ENCODE measurements at regions not wholly inside any gene's neighbourhood (a gene's known extent, or its start where the extent isn't known, plus 50 kb on each side); places are given as distances from the start of the nearest gene placed in this dataset.
"Not testable (repeated sequence)": the region's sequence is repeated elsewhere in the genome, so short reads cannot be mapped to it uniquely, and the experiment has no call there.

DNA sequence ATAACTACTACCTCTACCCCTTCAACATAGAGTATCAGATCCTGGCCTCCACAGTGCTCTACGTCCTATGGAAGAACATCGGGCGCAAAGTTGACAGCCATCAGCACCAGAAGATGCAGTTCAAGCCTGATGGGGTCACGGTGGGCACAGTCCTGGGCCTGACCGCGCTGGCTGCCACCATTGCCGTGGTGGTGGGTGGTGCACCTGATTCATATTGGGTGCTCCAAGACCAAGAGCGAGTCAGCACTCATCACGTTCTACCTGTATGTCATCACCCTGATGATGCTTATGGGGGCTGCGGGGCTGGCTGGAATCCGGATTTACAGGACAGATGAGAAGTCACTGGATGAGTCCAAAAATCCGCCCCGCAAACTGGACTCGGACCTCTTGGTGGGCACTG, 846.4 kb downstream of the RPIA start:
- DNase-seq = not testable (repeated sequence)

DNA sequence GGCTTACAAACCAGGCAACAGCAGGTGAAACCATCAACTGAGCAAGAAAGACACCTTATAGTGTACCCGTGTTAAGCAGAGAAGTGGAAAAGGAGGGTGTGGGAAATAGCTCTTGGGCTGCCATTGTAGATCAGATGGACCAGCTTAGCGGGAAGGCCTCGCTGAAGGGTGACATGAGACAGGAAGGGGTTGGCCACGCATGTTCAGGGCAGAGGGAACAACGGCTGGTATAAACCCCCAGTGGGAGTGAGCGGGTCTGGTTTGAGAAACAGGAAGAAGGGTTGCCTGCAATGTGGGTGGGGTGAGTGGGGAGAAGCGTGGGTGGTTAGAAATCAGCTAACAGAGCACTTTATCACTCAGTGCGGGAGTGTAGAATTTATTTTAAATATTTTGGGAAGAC, 852.6 kb downstream of the RPIA start:
- DNase-seq = not testable (repeated sequence)

DNA sequence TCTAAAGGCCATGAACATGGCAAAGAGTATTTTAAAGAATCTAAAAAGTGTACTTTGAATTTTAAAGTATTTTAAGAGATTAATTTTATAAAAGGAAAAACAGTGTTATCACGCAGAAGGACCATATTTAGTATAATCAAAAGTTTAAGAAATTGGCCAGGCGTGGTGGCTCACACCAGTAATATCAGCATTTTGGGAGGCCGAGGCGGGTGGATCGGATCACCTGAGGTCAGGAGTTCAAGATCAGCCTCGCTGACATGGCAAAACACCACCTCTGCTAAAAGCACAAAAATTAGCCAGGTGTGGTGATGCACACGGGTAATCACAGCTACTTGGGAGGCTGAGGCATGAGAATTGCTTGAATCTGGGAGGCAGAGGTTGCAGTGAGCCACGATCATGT, 887.7 kb downstream of the RPIA start:
- DNase-seq = not testable (repeated sequence)

DNA sequence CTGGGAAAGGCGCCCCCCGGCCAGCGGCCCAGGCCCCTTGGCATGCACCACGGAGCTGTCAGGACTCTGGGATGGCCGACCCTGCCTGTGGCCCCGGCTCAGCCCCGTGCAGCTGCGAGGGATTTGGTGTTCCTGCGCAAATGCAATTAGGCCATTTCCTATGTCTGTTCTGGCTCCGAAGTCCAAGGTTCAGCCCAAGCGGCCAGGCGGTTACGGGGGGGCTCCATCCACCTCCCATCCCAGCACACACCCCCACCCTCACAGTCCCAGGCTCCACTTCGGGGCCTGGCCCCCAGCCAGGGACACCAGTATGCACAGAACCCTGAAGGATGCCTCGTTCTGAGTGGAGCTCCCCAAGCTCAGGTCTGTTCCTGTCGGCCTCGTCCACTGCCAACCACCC, 891.3 kb downstream of the RPIA start:
- DNase-seq = not testable (repeated sequence)

DNA sequence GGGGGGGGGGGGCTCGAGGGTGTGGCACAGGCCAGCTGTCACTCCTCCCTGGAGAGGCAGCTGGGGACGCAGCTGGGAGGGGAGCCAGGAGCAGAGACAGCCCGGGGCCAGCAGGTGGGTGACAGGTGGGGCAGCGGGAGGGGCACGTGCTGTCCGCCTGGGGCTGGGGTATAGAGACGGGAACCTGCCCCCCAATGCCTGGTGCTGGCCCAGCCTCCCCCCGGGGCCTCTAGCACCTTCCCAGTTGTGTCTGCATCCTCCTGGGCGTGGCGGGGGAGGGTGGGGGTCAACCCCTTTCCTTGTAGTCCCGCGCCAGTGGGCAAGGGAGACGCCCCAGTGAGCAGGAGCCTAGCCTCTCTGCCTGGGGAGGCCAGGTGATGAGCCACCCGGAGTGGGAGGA, 892.6 kb downstream of the RPIA start:
- not testable (repeated sequence) for DNase-seq

DNA sequence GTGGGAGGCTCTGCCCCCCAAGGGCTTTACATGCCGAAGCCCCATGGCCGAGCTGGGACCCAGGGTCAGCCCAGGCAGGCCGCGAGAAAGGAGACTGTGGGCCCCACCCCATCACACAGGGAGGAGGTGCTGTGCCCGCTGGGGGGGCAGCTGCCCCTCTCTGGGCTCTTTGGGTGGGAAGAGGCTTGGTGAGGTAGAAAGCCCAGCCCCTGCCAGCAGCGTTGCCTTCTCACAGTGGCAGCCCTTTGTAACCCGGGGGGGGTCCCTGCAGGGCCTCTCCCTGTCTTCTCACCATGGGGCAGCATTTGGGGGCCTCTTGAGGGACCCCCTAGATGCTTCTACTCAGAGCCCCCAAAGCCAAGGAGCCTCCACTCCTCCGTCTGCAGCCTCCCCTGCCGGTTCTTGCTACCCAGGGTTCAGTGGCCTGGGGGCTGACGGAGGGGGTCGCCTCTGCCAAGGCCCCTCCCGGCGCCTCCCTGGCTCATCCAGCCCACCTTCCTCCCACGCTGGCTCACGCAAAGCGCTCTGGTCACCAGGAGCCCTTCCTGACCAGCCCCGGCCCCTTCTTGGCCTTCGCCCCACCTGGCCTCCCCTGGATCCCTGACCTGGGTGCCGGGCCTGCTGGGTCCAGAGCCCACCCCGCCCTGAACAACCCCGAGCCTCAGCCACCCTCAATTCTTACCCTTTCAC, 893.5 kb downstream of the RPIA start:
- DNase-seq = not testable (repeated sequence)

DNA sequence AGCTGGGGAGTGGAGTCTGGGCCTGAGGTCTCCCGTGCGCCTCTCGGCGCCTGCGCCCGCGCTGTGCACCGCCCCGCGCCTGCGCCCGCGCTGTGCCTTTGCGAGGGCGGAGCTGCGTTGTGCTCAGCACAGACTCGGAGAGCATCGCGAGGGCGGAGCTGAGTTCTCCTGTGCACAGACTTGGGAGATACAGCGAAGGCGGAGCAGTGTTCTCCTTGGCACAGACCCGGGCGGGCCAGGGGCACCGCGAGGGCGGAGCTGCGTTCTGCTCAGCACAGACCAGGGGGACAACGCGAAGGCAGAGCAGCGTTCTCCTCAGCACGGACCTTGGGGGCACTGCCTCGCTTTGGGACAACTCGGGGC, 894.1 kb downstream of the RPIA start:
- peak; percentile 8 for DNase-seq

DNA sequence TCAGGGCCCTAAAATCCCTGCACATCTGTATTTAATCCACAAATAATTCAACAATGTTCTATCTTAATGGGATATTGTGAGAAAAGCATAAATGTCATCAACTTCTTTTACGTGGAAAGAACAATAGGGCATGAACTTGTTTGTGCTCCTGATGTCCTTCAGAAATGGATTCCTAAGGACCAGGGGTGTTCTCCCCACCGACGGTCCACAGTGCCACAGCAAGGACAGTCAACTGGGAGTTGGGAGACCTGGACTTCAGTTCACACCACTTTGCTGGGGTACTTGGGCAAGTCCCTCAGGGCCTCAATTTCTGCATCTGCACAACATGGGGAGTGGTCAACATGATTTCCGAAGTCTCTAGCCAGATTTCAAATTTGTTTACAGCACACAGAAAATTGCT, 908.4 kb downstream of the RPIA start:
- DNase-seq = not testable (repeated sequence)

DNA sequence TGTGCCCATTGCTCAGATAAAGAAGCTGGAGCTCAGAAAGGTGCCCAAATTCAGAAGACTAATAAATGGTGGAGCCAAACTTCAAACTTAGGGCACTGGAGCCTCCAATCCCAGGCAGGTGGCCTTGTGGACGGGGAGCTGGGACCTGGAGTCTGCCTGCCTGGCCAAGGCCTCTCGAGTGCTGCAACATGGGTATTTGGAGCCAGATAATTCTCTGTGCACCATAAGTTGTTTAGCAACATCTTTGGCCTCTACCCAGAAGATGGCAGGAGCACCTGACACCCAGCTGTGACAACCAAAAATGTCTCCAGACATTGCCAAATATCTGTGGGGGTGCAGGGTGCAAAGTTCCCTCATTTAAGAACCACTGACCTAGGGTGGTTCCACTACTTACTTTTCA, 915.0 kb downstream of the RPIA start:
- DNase-seq = not testable (repeated sequence)

DNA sequence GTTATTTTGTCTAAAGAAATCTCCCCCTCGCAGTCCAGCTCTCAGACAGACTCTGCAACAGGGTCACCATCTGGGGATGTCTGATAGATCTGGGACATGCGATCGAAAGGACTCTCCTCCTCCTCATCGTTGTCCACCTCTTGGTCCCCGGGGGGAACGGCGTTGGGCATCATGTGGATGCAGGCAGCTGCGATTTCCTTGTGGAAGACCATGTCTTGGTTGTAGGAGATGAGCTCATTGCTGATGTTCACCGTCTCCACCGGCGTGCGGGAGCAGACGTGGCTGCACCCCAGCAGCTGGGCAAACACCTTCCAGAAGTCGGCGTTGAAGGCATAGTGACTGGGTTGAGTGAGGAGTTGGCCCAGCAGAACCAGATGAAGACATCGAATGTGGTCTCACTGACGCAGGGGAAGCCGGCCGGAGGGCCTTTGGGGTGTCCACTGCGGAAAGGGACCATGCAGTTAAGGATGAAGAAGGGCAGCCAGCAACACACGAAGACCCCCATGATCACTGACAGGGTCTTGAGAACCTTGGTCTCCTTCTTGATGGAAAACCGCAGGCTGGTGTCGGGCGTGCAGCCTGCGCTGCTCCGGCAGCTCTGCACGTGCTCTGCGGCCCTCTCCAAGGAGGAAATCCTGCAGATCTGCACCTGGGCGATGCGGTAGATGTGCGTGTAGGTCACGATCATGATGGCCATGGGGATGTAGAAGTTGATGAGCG, 918.9 kb downstream of the RPIA start:
- DNase-seq = not testable (repeated sequence)

DNA sequence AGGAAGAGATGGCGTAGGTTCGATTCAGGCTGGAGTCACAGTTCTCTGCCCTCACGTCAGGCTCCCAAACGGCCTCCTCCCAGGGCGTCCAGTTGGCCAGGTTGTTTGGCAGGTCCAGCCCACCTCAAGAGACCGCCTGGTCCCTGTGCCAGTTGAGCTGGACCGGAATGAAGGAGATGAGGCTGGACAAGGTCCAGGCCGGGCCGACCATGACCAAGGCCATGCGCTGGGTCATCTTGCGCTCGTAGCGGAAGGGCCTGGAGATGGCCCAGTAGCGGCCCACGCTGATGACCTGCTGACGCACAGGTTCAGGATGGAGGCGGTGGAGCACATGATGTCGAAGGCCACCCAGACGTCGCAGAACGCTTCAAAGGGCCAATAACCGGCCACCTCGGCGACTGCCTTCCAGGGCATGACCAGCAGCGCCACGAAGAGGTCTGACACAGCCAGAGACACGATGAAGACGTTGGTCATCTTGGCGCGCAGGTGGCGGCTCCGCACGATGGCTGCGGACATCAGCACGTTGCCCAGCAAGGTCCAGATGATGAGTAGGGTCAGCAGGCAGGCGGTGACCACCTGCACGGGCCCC, 919.5 kb downstream of the RPIA start:
- DNase-seq = not testable (repeated sequence)

DNA sequence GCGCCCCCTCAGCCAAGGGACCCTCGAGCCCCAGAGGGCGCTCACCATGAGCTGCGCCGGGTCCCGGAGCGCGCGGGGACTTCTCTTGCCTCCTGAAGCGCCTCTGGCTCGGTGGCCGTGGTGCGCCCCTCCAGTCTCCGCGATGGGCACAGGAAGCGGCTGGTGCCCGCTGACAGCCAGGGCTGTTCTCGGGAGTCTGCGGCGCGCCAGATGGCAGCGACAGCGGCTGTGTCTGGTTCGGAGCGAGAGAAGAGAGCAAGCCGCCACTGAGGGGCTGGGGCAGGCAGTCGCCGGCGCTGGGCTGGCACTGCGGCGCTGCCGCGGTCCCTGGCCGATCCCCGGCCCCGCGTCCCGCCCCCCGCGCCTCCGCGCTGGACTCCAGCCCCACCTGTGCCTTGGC, 920.2 kb downstream of the RPIA start:
- not testable (repeated sequence) for DNase-seq

DNA sequence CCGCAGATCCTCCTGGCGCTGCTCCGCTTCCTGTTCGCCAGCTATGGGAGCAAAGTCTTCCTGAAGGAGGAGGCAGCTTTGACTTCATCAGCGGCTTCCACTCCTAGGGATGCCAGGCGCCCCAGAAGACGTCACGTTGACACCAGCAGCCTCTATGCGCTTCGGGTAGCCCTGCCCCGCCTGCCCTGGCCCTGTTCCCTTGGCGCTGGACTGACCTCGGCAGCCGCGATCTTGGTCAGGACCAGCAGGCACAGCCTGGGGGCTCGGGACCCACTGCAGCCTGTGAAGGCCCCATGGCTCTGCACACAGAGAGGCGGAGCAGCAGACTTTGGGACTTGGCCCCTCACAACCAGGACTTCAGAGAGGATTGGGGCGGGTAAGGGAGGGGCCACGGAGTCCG, 957.8 kb downstream of the RPIA start:
- DNase-seq = not testable (repeated sequence)

DNA sequence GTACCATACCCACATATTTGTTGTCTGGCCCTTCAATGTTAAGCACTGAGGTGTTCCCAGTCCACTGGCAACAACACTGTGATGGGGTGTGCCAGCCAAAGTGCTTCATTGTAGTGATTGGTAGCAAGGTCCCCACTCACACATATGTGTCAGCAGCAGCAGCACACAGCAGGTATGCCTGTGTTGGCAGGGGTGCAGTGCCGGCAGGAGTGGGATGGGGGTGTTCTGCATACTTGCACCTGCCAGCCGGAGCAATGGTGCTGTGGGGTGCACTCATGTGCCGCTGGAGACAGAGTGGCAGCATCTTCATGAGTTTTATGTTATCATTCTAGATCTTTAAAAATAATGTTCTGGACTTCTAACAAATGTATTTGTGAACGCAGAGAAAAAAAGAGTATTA, 987.8 kb downstream of the RPIA start:
- not testable (repeated sequence) for DNase-seq
